A549 (cell line): ENCODE measurements at regions not wholly inside any gene's neighbourhood (a gene's known extent, or its start where the extent isn't known, plus 50 kb on each side); places are given as distances from the start of the nearest gene placed in this dataset.

Source experiments
- ATAC-seq, 2 experiments: fragments of 200-7000 bp in 1 of 2; fragments of >200 bp in 1 of 2; cut with Nextera tagmentation in 1 of 2; cut with Tn5 transposase in 1 of 2; 3 replicates each; pipeline versions ENCODE4 v1.8.0 to v1.9.1; 2018 to 2020; ENCODE audit warnings: mild to moderate bottlenecking in 1 of 2, moderate library complexity in 1 of 2
- CTCF ChIA-PET: fragments of 300-600 bp; sonication (Branson Sonifier 250); formaldehyde crosslinking; extraction: SDS; loops from one replicate; lab custom pipeline; 2021; ENCODE audit warnings: antibody characterized with exemption, inconsistent platforms; lab: Yijun Ruan, JAX
- POLR2A ChIA-PET: fragments of 350-600 bp; formaldehyde crosslinking; extraction: SDS; loops from one replicate; lab custom pipeline; 2021; ENCODE audit warnings: antibody characterized with exemption, inconsistent platforms; lab: Yijun Ruan, JAX
- DNase-seq, 2 experiments: peaks; one replicate each; pipeline versions ENCODE4 v3.0.0 to v3.0.0-alpha.2; 2011 to 2016; ENCODE audit warnings: low read depth in 1 of 2, low spot score in 1 of 2
- FAIRE-seq: peaks from 2 replicates; lab custom pipeline; 2011; peaks lifted over from hg19 to GRCh38; lab: Jason Lieb, UNC
- H3K27ac ChIP-seq, 2 experiments: fragments of >200 bp; sonication (Bioruptor Twin); formaldehyde crosslinking; 3 replicates each; pipeline ENCODE4 v1.5.1; 2016 to 2017
- H3K4me1 ChIP-seq: fragments of >200 bp; sonication (Bioruptor Twin); formaldehyde crosslinking; 3 replicates; pipeline ENCODE4 v1.6.1; 2016
- H3K4me2 ChIP-seq: fragments of >200 bp; sonication (Bioruptor Twin); formaldehyde crosslinking; 3 replicates; pipeline ENCODE4 v1.6.1; 2016
- H3K4me3 ChIP-seq: fragments of >200 bp; sonication (Bioruptor Twin); formaldehyde crosslinking; 3 replicates; pipeline ENCODE4 v1.5.1; 2016
- H3K9me3 ChIP-seq: fragments of >200 bp; sonication (Bioruptor Twin); formaldehyde crosslinking; 3 replicates; pipeline ENCODE4 v1.6.1; 2016
- BCL3 ChIP-seq: fragments of >200 bp; sonication (Bioruptor Twin); formaldehyde crosslinking; IDR thresholded peaks from 3 replicates; pipeline ENCODE4 v1.6.1; 2016
- ELK1 ChIP-seq: fragments of 150-350 bp; IDR thresholded peaks from 2 replicates; pipeline ENCODE4 v1.6.1; 2014; ENCODE audit warnings: low read depth, mild to moderate bottlenecking, low read length
- EP300 ChIP-seq, 2 experiments: fragments of >200 bp; sonication (Bioruptor Twin); formaldehyde crosslinking; IDR thresholded peaks; 2 replicates in 1 of 2; 3 replicates in 1 of 2; pipeline ENCODE4 v1.6.1; 2016 to 2017
- FOSB ChIP-seq: fragments of 250-450 bp; sonication (Bioruptor Pico); IDR thresholded peaks from 2 replicates; pipeline ENCODE4 v1.5.0; 2020; ENCODE audit warnings: mild to moderate bottlenecking, moderate library complexity
- GATA3 ChIP-seq: IDR thresholded peaks from 2 replicates; pipeline ENCODE4 v1.6.1; 2012; ENCODE audit warnings: borderline replicate concordance
- HDAC2 ChIP-seq: fragments of 200-600 bp; sonication (generic); IDR thresholded peaks from 2 replicates; pipeline ENCODE4 v1.6.1; 2016
- HEYL ChIP-seq: fragments of 250-450 bp; sonication (Bioruptor Pico); IDR thresholded peaks from 2 replicates; pipeline ENCODE4 v1.8.0; 2021; ENCODE audit warnings: mild to moderate bottlenecking, moderate library complexity
- HMGXB4 ChIP-seq: fragments of 250-450 bp; sonication (Bioruptor Pico); IDR thresholded peaks from 2 replicates; pipeline ENCODE4 v1.5.0; 2021; ENCODE audit warnings: mild to moderate bottlenecking, moderate library complexity, borderline replicate concordance
- HOXA7 ChIP-seq: fragments of 250-450 bp; sonication (Bioruptor Pico); IDR thresholded peaks from 2 replicates; pipeline ENCODE4 v1.5.0; 2020; ENCODE audit warnings: mild to moderate bottlenecking, moderate library complexity
- HOXB5 ChIP-seq: fragments of 250-450 bp; sonication (Bioruptor Pico); IDR thresholded peaks from 2 replicates; pipeline ENCODE4 v1.5.0; 2020; ENCODE audit warnings: mild to moderate bottlenecking, moderate library complexity
- JUNB ChIP-seq: fragments of >200 bp; sonication (Bioruptor Twin); formaldehyde crosslinking; IDR thresholded peaks from 2 replicates; pipeline ENCODE4 v1.6.1; 2016
- KDM1A ChIP-seq: fragments of 200-600 bp; sonication (generic); IDR thresholded peaks from 2 replicates; pipeline ENCODE4 v1.6.1; 2016; ENCODE audit warnings: low read depth, mild to moderate bottlenecking
- POLR2A ChIP-seq: IDR thresholded peaks from 2 replicates; pipeline ENCODE4 v1.6.1; 2012; ENCODE audit warnings: mild to moderate bottlenecking, low read length
- RAD21 ChIP-seq, 2 experiments: fragments of >200 bp in 1 of 2; sonication (Bioruptor Twin) in 1 of 2; formaldehyde crosslinking in 1 of 2; IDR thresholded peaks in 1 of 2; conservative IDR thresholded peaks in 1 of 2; 2 replicates in 1 of 2; 3 replicates in 1 of 2; pipeline ENCODE4 v1.6.1; 2012 to 2018; ENCODE audit warnings: inconsistent platforms in 1 of 2
- RARB ChIP-seq: fragments of 250-450 bp; sonication (Bioruptor Pico); IDR thresholded peaks from 2 replicates; pipeline ENCODE4 v1.8.0; 2021; ENCODE audit warnings: mild to moderate bottlenecking, moderate library complexity
- SMC3 ChIP-seq: fragments of >200 bp; sonication (Bioruptor Twin); formaldehyde crosslinking; IDR thresholded peaks from 3 replicates; pipeline ENCODE4 v1.6.1; 2018; ENCODE audit warnings: inconsistent platforms
- SREBF2 ChIP-seq: fragments of 450-650 bp; IDR thresholded peaks from 2 replicates; pipeline ENCODE4 v1.6.1; 2014; ENCODE audit warnings: mild to moderate bottlenecking, moderate library complexity
- TP53 ChIP-seq: fragments of 250-450 bp; sonication (Bioruptor Pico); IDR thresholded peaks from 2 replicates; pipeline ENCODE4 v1.5.0; 2021; ENCODE audit warnings: mild to moderate bottlenecking, moderate library complexity
- ZC3H11A ChIP-seq: fragments of 450-650 bp; IDR thresholded peaks from 2 replicates; pipeline ENCODE4 v1.6.1; 2014; ENCODE audit warnings: antibody characterized with exemption, mild to moderate bottlenecking
- WGBS: methylation state at CpG from one replicate; pipeline ENCODE4 v1.1.6; 2017; ENCODE audit errors: missing lambda C conversion rate; 5-methylcytosine and 5-hydroxymethylcytosine counted together
- TF ChIP-seq, protein P1 (sequence below): fragments of 200-600 bp; sonication (generic); IDR thresholded peaks from 2 replicates; pipeline ENCODE4 v1.6.1; 2016; ENCODE audit warnings: antibody characterized with exemption, mild to moderate bottlenecking, moderate library complexity

DNA sequence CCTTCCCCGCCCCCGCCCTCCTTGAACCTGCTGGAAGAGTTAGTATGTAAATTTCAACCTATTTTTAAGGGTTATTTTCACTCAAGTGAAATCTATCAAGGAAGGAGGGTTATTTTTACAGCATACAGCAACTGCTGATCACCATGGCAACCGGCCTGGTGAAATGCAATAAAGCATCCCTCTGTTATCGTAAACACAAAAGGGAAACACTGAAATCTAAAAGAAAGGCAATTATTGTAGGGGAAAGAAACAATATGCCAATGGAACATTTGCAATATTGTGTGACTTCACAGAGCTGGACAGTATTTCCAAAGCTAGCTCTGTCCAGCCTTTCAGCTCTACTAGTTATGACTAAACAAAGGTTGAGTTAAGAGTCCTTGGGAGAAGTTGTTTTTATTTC is 588.3 kb upstream of the PBX1 start:
- no peaks in the 10 kb centered on the region for H3K4me1 ChIP-seq
- no peak for FAIRE-seq

GRCh38 chr1:163973586-163973985 is 585.4 kb upstream of the PBX1 start:
- Histone ChIP-seq H3K27ac (no peak overlapping the region), H3K4me1 (no peaks in the 10 kb centered on the region), H3K4me3 (no peak overlapping the region), H3K9me3 (no peaks in the 10 kb centered on the region; the same call in 2 of the 3 replicates), H3K4me2 (no peak overlapping the region)
- POLR2A ChIA-PET, result no interaction called here
- ATAC-seq, result no peak
- CTCF ChIA-PET, result no interaction called here
- TF ChIP-seq ELK1 (no peak), HDAC2 (no peak), RAD21 (conservative IDR thresholded peaks at IDR 0.05 in 1 of 2, IDR thresholded peaks at IDR 0.05 in 1 of 2) (no peak), SMC3 (no peak), GATA3 (no peak), RARB (no peak), KDM1A (no peak), HEYL (no peak), HOXA7 (CRISPR knock-in tag) (no peak), ZC3H11A (no peak), HOXB5 (CRISPR knock-in tag) (no peak), BCL3 (no peak), SREBF2 (no peak)
- TF ChIP-seq, all 56 proteins: peak for 0
- no peak for DNase-seq
- FAIRE-seq, result no peak

More for the DNA sequence above, 588.3 kb upstream of the PBX1 start:
- no peak for ATAC-seq
- Histone ChIP-seq H3K4me3 (no peak overlapping the region), H3K4me2 (no peak overlapping the region), H3K27ac (no peak overlapping the region)
- 13% methylated on average over 4 of the region's 4 CpGs for WGBS
- ChIA-PET CTCF (interaction anchor here (0.6 kb wide), 1 partner anchor 525 kb away, joined by 4 read pairs; no protein-coding TSS in a partner anchor), POLR2A (no interaction called here)
- TF ChIP-seq, protein P1, sequence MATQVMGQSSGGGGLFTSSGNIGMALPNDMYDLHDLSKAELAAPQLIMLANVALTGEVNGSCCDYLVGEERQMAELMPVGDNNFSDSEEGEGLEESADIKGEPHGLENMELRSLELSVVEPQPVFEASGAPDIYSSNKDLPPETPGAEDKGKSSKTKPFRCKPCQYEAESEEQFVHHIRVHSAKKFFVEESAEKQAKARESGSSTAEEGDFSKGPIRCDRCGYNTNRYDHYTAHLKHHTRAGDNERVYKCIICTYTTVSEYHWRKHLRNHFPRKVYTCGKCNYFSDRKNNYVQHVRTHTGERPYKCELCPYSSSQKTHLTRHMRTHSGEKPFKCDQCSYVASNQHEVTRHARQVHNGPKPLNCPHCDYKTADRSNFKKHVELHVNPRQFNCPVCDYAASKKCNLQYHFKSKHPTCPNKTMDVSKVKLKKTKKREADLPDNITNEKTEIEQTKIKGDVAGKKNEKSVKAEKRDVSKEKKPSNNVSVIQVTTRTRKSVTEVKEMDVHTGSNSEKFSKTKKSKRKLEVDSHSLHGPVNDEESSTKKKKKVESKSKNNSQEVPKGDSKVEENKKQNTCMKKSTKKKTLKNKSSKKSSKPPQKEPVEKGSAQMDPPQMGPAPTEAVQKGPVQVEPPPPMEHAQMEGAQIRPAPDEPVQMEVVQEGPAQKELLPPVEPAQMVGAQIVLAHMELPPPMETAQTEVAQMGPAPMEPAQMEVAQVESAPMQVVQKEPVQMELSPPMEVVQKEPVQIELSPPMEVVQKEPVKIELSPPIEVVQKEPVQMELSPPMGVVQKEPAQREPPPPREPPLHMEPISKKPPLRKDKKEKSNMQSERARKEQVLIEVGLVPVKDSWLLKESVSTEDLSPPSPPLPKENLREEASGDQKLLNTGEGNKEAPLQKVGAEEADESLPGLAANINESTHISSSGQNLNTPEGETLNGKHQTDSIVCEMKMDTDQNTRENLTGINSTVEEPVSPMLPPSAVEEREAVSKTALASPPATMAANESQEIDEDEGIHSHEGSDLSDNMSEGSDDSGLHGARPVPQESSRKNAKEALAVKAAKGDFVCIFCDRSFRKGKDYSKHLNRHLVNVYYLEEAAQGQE, result no peak
- TF ChIP-seq JUNB, result no peak
- TF ChIP-seq HMGXB4 (CRISPR knock-in tag), result no peak
- no peak for TF ChIP-seq FOSB (CRISPR knock-in tag)
- TF ChIP-seq EP300 (IDR thresholded peaks at IDR 0.05), result no peak
- TF ChIP-seq POLR2A, result no peak
- TF ChIP-seq TP53 (CRISPR knock-in tag), result no peak
- TF ChIP-seq, all 56 proteins: peak for 0
- DNase-seq, result no peak
- no peaks in the 10 kb centered on the region; the same call in 2 of the 3 replicates for H3K9me3 ChIP-seq
